Left forelimb (tissue), 1 donor: ENCODE measurements at regions not wholly inside any gene's neighbourhood (a gene's known extent, or its start where the extent isn't known, plus 50 kb on each side); places are given as distances from the start of the nearest gene placed in this dataset.

Experiments
- DNase-seq: peaks from one replicate; pipeline ENCODE4 v3.0.0-alpha.2; 2018; ENCODE audit warnings: low spot score

GRCh38 chr1:188295157-188295556, 1466.4 kb downstream of the PLA2G4A start:
- no peak for DNase-seq

DNA sequence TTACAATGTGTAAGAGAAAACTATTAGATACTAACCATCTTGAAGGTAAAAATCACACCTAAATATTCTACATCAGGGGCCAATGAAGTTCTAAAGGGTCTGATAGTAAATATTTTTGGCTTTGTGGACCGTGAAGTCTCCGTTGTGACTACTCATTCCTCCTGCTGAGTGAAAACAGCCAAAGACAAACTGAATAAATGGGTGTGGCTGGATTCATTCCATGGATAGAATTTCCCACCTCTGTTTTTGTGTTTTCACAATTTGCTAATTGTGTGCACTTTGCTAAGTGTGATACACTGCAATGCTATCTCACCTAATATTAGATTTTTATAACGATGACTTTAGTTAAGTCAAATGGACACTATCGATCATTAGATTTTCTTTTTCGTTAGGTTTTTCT, 1474.0 kb downstream of the PLA2G4A start:
- DNase-seq: no peak

DNA sequence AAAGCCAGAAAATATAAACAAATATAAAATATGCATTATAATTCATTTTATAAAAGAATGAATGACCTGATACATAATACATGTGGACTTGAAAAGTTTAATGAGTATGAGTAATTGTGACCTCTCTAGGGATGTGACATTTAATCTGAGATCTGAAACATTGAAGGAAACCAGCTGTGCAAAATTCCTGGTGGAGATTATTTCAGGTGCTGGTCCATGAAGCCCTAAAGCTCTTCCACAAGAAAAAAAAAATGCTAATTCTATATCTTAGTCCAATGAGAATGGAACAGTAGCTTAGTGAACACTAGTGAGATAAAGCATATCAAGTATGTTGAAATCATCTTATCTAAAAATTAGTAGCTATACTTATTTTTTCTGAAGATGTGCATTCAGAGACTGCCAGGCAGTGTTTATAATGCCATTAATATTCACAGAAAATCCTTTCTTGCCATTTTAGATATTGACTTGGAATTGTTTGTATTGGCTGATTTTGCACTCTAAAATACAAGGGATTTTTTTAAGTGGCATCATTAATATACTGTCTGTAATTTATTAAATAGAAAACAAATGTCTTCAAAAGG, 1485.9 kb downstream of the PLA2G4A start:
- DNase-seq: no peak

DNA sequence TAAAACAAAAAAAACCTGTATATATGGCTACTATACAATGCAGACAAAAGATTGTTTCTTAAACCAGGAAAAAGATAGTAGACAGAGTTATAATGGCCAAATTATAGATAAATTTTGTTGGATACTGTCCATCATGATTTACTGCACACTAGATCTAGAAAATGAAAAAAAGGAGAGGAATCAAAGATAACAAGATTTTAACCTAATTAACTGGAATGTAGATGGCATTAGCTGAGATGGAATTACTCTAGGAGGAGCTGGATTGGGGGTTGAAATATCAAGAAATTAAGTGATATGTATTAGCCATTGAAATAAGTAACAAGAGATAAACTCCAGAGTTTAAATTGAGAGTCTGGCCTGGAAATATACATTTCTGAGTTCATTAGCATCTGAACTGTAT, 1489.1 kb downstream of the PLA2G4A start:
- DNase-seq: no peak

GRCh38 chr1:188325211-188325610, 1496.5 kb downstream of the PLA2G4A start:
- no peak for DNase-seq

DNA sequence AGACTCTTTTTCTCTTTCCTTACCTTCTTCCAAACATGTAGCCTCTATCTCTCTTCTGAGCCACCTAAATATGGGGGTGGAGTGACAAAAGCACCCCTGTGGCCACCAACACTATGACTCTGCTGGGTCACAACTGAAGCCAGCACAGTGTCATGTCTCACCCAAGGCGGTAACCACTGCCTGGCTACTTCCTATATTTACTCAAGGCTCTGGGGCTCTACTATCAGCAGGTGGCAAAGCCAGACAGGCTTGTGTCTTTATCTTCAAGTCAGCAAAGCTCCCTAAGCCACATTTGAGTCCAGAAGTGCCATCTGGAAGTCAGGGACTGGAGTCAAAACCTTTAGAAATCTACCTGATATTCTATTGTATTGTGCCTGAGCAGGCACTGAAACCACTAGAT, 1515.2 kb downstream of the PLA2G4A start:
- DNase-seq: no peak

- DNase-seq: no peak
Measured at GRCh38 chr1:188350104-188350503, 1521.4 kb downstream of the PLA2G4A start.

DNA sequence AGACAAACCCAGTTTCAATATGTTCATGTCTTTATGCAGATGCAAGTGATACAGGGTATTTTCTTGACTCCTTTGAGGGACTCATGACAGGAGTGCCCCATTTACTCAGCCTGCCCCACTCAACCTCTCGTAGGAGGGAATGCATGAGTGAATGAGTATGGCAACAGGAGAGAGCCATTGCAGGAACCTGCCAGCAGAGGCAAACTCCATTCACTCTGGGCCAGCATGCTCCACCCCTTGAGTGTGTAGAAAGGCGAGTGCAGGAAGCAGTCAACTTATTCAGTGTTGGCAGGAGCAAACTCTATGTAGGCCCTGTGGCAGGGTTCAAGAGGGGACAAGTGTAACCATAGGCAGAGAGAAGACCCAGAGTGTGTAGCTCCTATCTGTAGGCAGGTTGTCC, 1526.3 kb downstream of the PLA2G4A start:
- no peak for DNase-seq

DNA sequence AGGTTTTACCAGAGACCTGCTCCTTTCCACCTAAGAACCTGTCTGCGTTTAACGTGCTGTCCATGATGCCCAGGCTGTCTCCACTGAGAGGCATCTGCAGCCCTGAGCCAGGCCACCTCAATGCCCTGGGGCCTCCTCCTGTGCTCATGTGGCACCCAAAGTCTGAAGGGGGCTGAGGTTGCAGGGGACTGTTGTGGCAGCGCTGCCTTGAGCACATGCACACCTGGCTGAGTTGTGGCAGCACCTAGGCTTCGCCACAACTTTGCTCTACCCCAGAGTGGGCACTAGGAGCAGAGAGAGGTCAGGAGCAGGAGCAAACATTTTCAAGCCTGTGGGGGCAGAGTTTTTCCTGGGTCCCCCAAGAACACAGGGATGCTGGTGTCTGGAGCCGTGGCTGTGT, 1527.1 kb downstream of the PLA2G4A start:
- no peak for DNase-seq

DNA sequence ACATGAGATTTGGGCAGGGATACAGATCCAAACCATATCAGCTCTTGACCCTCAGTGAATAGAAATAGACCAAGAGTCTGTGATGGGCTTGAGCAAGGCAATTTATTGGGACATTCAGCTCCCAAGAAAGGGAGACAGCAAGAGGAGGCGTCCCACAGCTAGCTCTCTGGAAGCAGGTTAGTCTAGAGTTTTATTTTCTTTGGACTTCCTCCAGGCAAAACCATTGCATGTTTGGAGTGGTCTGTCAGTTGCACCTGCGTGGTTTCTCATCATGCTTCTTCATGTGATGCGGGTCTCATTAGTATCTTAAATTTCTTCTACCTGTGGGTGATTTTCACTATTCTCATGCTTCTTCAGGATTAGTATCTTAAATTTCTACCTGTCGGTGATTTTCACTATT, 1530.6 kb downstream of the PLA2G4A start:
- no peak for DNase-seq

DNA sequence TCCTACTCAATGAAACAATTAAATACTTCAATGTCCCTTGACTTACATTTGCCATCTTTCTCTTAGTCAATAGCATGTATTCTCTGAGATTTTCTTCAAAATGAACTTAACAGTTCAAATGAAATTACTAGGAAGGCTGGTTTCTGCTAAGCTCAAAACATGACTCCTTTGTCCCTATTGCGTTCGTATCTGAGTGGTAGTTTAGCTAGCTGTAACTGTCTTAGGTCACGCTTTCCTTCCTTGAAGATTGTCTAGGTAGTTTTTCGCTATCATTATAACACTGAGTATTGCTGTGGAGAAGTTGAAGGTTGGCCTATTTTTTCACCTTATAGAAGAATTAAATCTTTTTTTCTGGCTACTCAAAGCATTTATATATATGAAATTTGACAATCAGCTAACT, 1535.2 kb downstream of the PLA2G4A start:
- DNase-seq: no peak

- no peak for DNase-seq
Measured at GRCh38 chr1:188364927-188365449, 1536.2 kb downstream of the PLA2G4A start.

GRCh38 chr1:188365874-188366273, 1537.1 kb downstream of the PLA2G4A start:
- no peak for DNase-seq

GRCh38 chr1:188367661-188368060, 1538.9 kb downstream of the PLA2G4A start:
- DNase-seq: no peak

- no peak for DNase-seq
Measured at GRCh38 chr1:188371295-188371806, 1542.6 kb downstream of the PLA2G4A start.

- DNase-seq: no peak
Measured at GRCh38 chr1:188372821-188373220, 1544.1 kb downstream of the PLA2G4A start.

- DNase-seq: no peak
Measured at GRCh38 chr1:188382851-188383250, 1554.1 kb downstream of the PLA2G4A start.

GRCh38 chr1:188386161-188386560, 1557.4 kb downstream of the PLA2G4A start:
- no peak for DNase-seq

DNA sequence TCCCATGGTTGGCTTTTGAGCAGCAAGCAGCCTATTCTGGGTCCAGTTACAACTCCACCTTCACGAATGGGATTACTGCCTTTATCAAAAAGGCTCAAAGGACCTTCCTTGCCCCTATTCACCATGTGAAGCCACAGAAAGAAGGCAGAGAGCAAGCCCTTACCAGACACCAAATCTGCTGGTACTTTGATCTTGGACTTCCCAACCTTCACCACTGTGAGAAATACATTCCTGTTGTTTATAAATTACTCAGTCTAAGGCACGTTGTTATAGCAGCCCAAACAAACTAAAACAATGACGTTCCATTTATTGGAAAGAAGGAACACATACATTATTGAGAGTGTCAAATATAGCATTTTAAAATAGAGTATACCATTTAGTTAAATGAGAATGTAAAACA, 1557.9 kb downstream of the PLA2G4A start:
- no peak for DNase-seq

DNA sequence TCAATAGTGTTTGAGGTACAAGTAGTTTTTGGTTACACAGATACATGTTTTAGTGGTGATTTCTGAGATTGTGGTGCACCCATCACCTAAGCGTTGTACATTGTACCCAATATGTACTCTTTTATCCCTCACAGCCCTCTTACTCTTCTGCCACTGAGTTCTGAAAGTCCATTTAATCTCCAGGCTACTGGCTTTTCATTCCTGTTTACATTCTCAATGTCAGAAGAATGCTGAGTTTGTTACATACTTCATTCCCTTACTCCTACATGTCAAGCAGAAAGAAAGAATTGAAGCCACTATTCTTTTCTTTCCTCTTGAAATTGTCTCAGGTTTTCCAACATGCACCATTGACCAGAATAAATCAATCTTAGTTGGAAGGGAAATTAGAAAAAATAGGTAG, 1565.9 kb downstream of the PLA2G4A start:
- no peak for DNase-seq

DNA sequence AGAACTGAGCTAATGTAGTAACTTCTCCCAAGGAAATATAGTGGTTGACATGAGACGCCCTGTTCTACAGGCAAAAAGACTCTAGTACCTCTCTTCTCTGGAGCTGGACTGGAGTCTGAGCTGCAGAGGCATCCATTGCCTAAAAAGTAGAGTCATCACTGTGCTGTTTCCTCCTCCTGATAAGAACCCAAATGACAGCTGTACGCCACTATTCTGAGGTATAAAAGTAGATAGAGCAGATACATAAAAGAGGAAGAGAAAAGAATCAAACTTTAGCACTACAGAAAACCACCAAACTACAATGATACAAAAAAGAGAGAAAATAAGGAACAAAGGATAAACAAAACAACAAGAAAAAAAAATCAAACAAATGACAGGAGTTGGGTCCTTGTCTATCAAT, 1568.8 kb downstream of the PLA2G4A start:
- no peak for DNase-seq

- no peak for DNase-seq
Measured at GRCh38 chr1:188402986-188403385, 1574.2 kb downstream of the PLA2G4A start.

- DNase-seq: no peak
Measured at GRCh38 chr1:188406636-188407035, 1577.9 kb downstream of the PLA2G4A start.

- DNase-seq: no peak
Measured at GRCh38 chr1:188420177-188420576, 1591.4 kb downstream of the PLA2G4A start.
